ENCODE measurements at regions not wholly inside any gene's neighbourhood (a gene's known extent, or its start where the extent isn't known, plus 50 kb on each side); places are given as distances from the start of the nearest gene placed in this dataset.

GRCh38 chr13:79853251-79853650 is 372.3 kb downstream of the NDFIP2 start:
- FAIRE-seq (no peak), DNase-seq (ENCODE audit: low read depth, low spot score) (no peak)
- Histone ChIP-seq H3K9ac (ENCODE audit: control insufficient read depth, extremely low read depth, insufficient read depth, low read length) (no peak overlapping the region), H3K27me3 (ENCODE audit: control insufficient read depth, extremely low read depth, insufficient read depth, low read length) (no peaks in the 10 kb centered on the region), H2AFZ (ENCODE audit: control insufficient read depth, low read length) (no peak overlapping the region), H3K9me3 (ENCODE audit: control insufficient read depth, low read depth, low read length) (no peaks in the 10 kb centered on the region), H3K36me3 (ENCODE audit: control insufficient read depth in 2 of 2, extremely low read depth in 1 of 2, insufficient read depth in 2 of 2, low read length in 2 of 2) (no peaks in the 10 kb centered on the region), H4K20me1 (ENCODE audit: control insufficient read depth, extremely low read depth, insufficient read depth, low read length) (no peaks in the 10 kb centered on the region), H3K79me2 (ENCODE audit: control insufficient read depth, insufficient read depth, low read length) (no peaks in the 10 kb centered on the region), H3K4me3 (ENCODE audit: control insufficient read depth in 2 of 3, extremely low read depth in 1 of 3, insufficient read depth in 2 of 3, low read depth in 1 of 3, low read length in 3 of 3) (no peak overlapping the region), H3K4me2 (ENCODE audit: control insufficient read depth, extremely low read depth, insufficient read depth, low read depth, low read length) (no peak overlapping the region), H3K9me1 (ENCODE audit: control insufficient read depth, extremely low read depth, insufficient read depth, low read length) (no peaks in the 10 kb centered on the region), H3K27ac (ENCODE audit: control insufficient read depth, insufficient read depth, low read length) (no peak overlapping the region), H3K4me1 (ENCODE audit: control insufficient read depth, extremely low read depth, insufficient read depth, low read length) (peaks cover 16% of the 10 kb centered on the region)
- TF ChIP-seq CTCF (optimal IDR thresholded peaks at IDR 0.05 in 1 of 3, IDR thresholded peaks at IDR 0.05 in 1 of 3, conservative IDR thresholded peaks at IDR 0.05 in 1 of 3; ENCODE audit: extremely low read depth in 1 of 3, insufficient read depth in 2 of 3, low read length in 3 of 3): no peak
- no peak for TF ChIP-seq EZH2 (IDR thresholded peaks at IDR 0.05; ENCODE audit: low read length)
- dilution Hi-C loops (cut with MboI; ENCODE audit: extremely low pct_ligation_motif_present, low sequenced_read_pairs): no loop called here

- Histone ChIP-seq H3K4me3 (ENCODE audit: control insufficient read depth in 2 of 3, extremely low read depth in 1 of 3, insufficient read depth in 2 of 3, low read depth in 1 of 3, low read length in 3 of 3) (no peak overlapping the region), H3K36me3 (ENCODE audit: control insufficient read depth in 2 of 2, extremely low read depth in 1 of 2, insufficient read depth in 2 of 2, low read length in 2 of 2) (no peaks in the 10 kb centered on the region), H3K9me1 (ENCODE audit: control insufficient read depth, extremely low read depth, insufficient read depth, low read length) (no peaks in the 10 kb centered on the region), H3K9me3 (ENCODE audit: control insufficient read depth, low read depth, low read length) (no peaks in the 10 kb centered on the region), H3K79me2 (ENCODE audit: control insufficient read depth, insufficient read depth, low read length) (no peaks in the 10 kb centered on the region), H3K4me1 (ENCODE audit: control insufficient read depth, extremely low read depth, insufficient read depth, low read length) (peaks cover 16% of the 10 kb centered on the region), H3K27ac (ENCODE audit: control insufficient read depth, insufficient read depth, low read length) (peak overlapping the region; percentile 34), H3K4me2 (ENCODE audit: control insufficient read depth, extremely low read depth, insufficient read depth, low read depth, low read length) (no peak overlapping the region), H4K20me1 (ENCODE audit: control insufficient read depth, extremely low read depth, insufficient read depth, low read length) (no peaks in the 10 kb centered on the region), H2AFZ (ENCODE audit: control insufficient read depth, low read length) (no peak overlapping the region), H3K9ac (ENCODE audit: control insufficient read depth, extremely low read depth, insufficient read depth, low read length) (no peak overlapping the region), H3K27me3 (ENCODE audit: control insufficient read depth, extremely low read depth, insufficient read depth, low read length) (no peaks in the 10 kb centered on the region)
- DNase-seq (ENCODE audit: low read depth, low spot score): no peak
- TF ChIP-seq EZH2 (IDR thresholded peaks at IDR 0.05; ENCODE audit: low read length) (no peak), CTCF (optimal IDR thresholded peaks at IDR 0.05 in 1 of 3, IDR thresholded peaks at IDR 0.05 in 1 of 3, conservative IDR thresholded peaks at IDR 0.05 in 1 of 3; ENCODE audit: extremely low read depth in 1 of 3, insufficient read depth in 2 of 3, low read length in 3 of 3) (no peak)
- no peak for FAIRE-seq
- dilution Hi-C loops (cut with MboI; ENCODE audit: extremely low pct_ligation_motif_present, low sequenced_read_pairs): no loop called here
These were observed 370.4 kb downstream of the NDFIP2 start for GRCh38 chr13:79851318-79851717.

Measured in keratinocyte (primary cell).